ENCODE measurements at regions not wholly inside any gene's neighbourhood (a gene's known extent, or its start where the extent isn't known, plus 50 kb on each side); places are given as distances from the start of the nearest gene placed in this dataset.

DNA sequence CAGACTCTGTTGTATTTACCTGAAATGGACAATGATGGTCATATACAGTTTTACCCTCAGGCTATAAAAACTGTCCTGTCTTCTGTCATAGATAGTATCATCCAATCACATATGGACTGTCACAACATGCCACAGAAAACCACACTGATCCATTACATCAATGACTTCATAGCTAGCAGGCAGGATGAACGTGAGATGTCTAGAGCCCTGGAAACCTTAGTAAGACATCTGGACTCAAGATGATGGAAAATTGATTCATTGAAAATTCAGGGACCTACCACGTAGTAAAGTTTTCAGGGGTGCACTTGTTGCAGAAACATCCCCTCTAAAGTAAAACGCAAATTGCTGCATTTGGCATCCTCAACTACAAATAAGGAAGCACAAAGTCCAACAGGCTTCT, 284.4 kb upstream of the RGMB start:
- H3K9me3 ChIP-seq (ENCODE audit: control extremely low read depth in 1 of 3, control insufficient read depth in 2 of 3, insufficient read depth in 1 of 3, low read length in 2 of 3): peaks cover 0 to 5% (median 0%) of the 10 kb centered on the region in 3 donors
- no peak overlapping the region for H3K4me3 ChIP-seq (ENCODE audit: control extremely low read depth in 1 of 5, extremely low read depth in 1 of 5, insufficient read depth in 1 of 5, low read depth in 2 of 5, low read length in 4 of 5)
- H3K9me3 Mint-ChIP-seq (ENCODE audit: insufficient read depth): peaks cover 6% of the 10 kb centered on the region
- H3K36me3 ChIP-seq (replicated peaks in 1 of 2; ENCODE audit: control extremely low read depth in 1 of 2, control insufficient read depth in 1 of 2, extremely low read depth in 1 of 2, insufficient read depth in 2 of 2, low read length in 1 of 2): no peaks in the 10 kb centered on the region
- H3K9ac ChIP-seq (ENCODE audit: low read length): no peak overlapping the region
- H3K27ac Mint-ChIP-seq: no peak overlapping the region
- H2AFZ ChIP-seq (ENCODE audit: insufficient read depth, low read depth, low read length, poor library complexity, severe bottlenecking): no peak overlapping the region
- H3K27me3 Mint-ChIP-seq: no peaks in the 10 kb centered on the region
- intact Hi-C loops (cut with micrococcal nuclease): no loop called here
- POLR2A ChIA-PET: no interaction called here
- no peak overlapping the region for H3K4me2 ChIP-seq (replicated peaks; ENCODE audit: low read depth, low read length, poor library complexity, severe bottlenecking)
- H3K4me1 Mint-ChIP-seq: no peaks in the 10 kb centered on the region
- H3K4me1 ChIP-seq (ENCODE audit: control insufficient read depth in 2 of 2, insufficient read depth in 2 of 2, low read length in 2 of 2): no peaks in the 10 kb centered on the region
- DNase-seq (no peak), ATAC-seq (ENCODE audit: low read depth) (no peak)
- H4K20me1 ChIP-seq (ENCODE audit: control insufficient read depth, insufficient read depth, low read length, poor library complexity, severe bottlenecking): no peaks in the 10 kb centered on the region
- H3K4me3 Mint-ChIP-seq: no peak overlapping the region
- no peaks in the 10 kb centered on the region for H3K79me2 ChIP-seq (ENCODE audit: control insufficient read depth, insufficient read depth, low read length)
- no peak overlapping the region for H3K27ac ChIP-seq (ENCODE audit: low read length in 2 of 2)
- CTCF ChIA-PET: no interaction called here
- H3K27me3 ChIP-seq (replicated peaks in 1 of 4; ENCODE audit: control extremely low read depth in 1 of 4, control insufficient read depth in 3 of 4, insufficient read depth in 4 of 4, low read length in 3 of 4): no peaks in the 10 kb centered on the region
- TF ChIP-seq, protein P1, sequence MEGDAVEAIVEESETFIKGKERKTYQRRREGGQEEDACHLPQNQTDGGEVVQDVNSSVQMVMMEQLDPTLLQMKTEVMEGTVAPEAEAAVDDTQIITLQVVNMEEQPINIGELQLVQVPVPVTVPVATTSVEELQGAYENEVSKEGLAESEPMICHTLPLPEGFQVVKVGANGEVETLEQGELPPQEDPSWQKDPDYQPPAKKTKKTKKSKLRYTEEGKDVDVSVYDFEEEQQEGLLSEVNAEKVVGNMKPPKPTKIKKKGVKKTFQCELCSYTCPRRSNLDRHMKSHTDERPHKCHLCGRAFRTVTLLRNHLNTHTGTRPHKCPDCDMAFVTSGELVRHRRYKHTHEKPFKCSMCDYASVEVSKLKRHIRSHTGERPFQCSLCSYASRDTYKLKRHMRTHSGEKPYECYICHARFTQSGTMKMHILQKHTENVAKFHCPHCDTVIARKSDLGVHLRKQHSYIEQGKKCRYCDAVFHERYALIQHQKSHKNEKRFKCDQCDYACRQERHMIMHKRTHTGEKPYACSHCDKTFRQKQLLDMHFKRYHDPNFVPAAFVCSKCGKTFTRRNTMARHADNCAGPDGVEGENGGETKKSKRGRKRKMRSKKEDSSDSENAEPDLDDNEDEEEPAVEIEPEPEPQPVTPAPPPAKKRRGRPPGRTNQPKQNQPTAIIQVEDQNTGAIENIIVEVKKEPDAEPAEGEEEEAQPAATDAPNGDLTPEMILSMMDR (IDR thresholded peaks at IDR 0.05): no peak
- no peak for TF ChIP-seq EZH2 (IDR thresholded peaks at IDR 0.05; ENCODE audit: borderline replicate concordance, insufficient read depth, low read depth, low read length, poor library complexity, severe bottlenecking)
- WGBS (ENCODE audit: insufficient coverage): 75% methylated on average over 2 of the region's 3 CpGs

DNA sequence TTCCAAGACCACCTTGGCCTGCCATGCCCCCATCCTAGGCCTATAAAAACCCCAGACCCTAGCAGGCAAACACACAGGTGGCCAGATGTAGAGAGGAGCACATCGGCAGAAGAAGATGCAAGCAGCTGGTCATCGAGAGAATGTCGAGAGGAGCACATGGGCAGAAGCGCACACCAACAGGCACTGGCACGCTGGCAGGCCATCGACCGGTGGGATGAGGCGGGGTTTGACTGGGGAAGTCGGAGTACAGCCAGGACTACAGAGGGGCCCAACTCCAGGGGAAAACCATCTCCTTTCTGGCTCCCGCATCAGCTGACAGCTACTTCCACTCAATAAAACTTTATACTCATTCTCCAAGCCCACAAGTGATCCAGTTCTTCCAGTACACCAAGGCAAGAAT, 283.1 kb upstream of the RGMB start:
- DNase-seq (no peak), ATAC-seq (ENCODE audit: low read depth) (no peak)
- Histone ChIP-seq H3K36me3 (replicated peaks in 1 of 2; ENCODE audit: control extremely low read depth in 1 of 2, control insufficient read depth in 1 of 2, extremely low read depth in 1 of 2, insufficient read depth in 2 of 2, low read length in 1 of 2) (no peaks in the 10 kb centered on the region), H3K9ac (ENCODE audit: low read length) (no peak overlapping the region), H3K27ac (ENCODE audit: low read length in 2 of 2) (no peak overlapping the region), H3K27me3 (replicated peaks in 1 of 4; ENCODE audit: control extremely low read depth in 1 of 4, control insufficient read depth in 3 of 4, insufficient read depth in 4 of 4, low read length in 3 of 4) (no peaks in the 10 kb centered on the region), H3K4me1 (ENCODE audit: control insufficient read depth in 2 of 2, insufficient read depth in 2 of 2, low read length in 2 of 2) (no peaks in the 10 kb centered on the region), H2AFZ (ENCODE audit: insufficient read depth, low read depth, low read length, poor library complexity, severe bottlenecking) (no peak overlapping the region), H3K4me2 (replicated peaks; ENCODE audit: low read depth, low read length, poor library complexity, severe bottlenecking) (no peak overlapping the region), H3K4me3 (ENCODE audit: control extremely low read depth in 1 of 5, extremely low read depth in 1 of 5, insufficient read depth in 1 of 5, low read depth in 2 of 5, low read length in 4 of 5) (no peak overlapping the region), H3K9me3 (ENCODE audit: control extremely low read depth in 1 of 3, control insufficient read depth in 2 of 3, insufficient read depth in 1 of 3, low read length in 2 of 3) (peaks cover 0 to 5% (median 0%) of the 10 kb centered on the region in 3 donors), H3K79me2 (ENCODE audit: control insufficient read depth, insufficient read depth, low read length) (no peaks in the 10 kb centered on the region), H4K20me1 (ENCODE audit: control insufficient read depth, insufficient read depth, low read length, poor library complexity, severe bottlenecking) (no peaks in the 10 kb centered on the region)
- Mint-ChIP-seq H3K27ac (no peak overlapping the region), H3K27me3 (no peaks in the 10 kb centered on the region), H3K9me3 (ENCODE audit: insufficient read depth) (peaks cover 6% of the 10 kb centered on the region), H3K4me3 (no peak overlapping the region), H3K4me1 (no peaks in the 10 kb centered on the region)
- no peak for TF ChIP-seq EZH2 (IDR thresholded peaks at IDR 0.05; ENCODE audit: borderline replicate concordance, insufficient read depth, low read depth, low read length, poor library complexity, severe bottlenecking)
- TF ChIP-seq, protein P1 (IDR thresholded peaks at IDR 0.05): no peak
- ChIA-PET CTCF (no interaction called here), POLR2A (no interaction called here)
- WGBS (ENCODE audit: insufficient coverage): 95% methylated on average over 10 of the region's 10 CpGs
- intact Hi-C loops (cut with micrococcal nuclease): no loop called here
